GM12878 (cell line): ENCODE measurements at regions not wholly inside any gene's neighbourhood (a gene's known extent, or its start where the extent isn't known, plus 50 kb on each side); places are given as distances from the start of the nearest gene placed in this dataset.

Experiments used
- BHLHE40 ChIP-seq, 2 experiments: fragments of 450-650 bp in 1 of 2; IDR thresholded peaks; 2 replicates each; pipeline ENCODE4 v1.6.1; 2011 to 2017; ENCODE audit warnings: low read depth in 2 of 2, borderline replicate concordance in 1 of 2, improper control_type of control experiment in 1 of 2, low read length in 1 of 2, mild to moderate bottlenecking in 1 of 2
- CREB1 ChIP-seq: IDR thresholded peaks from 2 replicates; pipeline ENCODE4 v1.6.1; 2012; ENCODE audit warnings: low read depth, mild to moderate bottlenecking, inconsistent platforms
- IKZF2 ChIP-seq, 2 experiments: fragments of 450-650 bp; IDR thresholded peaks; 2 replicates each; pipeline ENCODE4 v1.6.1; 2017; ENCODE audit warnings: mild to moderate bottlenecking in 2 of 2, moderate library complexity in 2 of 2
- LARP7 ChIP-seq: fragments of 450-650 bp; IDR thresholded peaks from 2 replicates; pipeline ENCODE4 v1.6.1; 2017; ENCODE audit warnings: mild to moderate bottlenecking
- NFIC ChIP-seq: IDR thresholded peaks from 2 replicates; pipeline ENCODE4 v1.6.1; 2012; ENCODE audit warnings: low read depth, mild to moderate bottlenecking, inconsistent platforms, low read length, moderate library complexity
- NR2F1 ChIP-seq: fragments of 450-650 bp; conservative IDR thresholded peaks from 2 replicates; pipeline ENCODE4 v1.6.1; 2017; ENCODE audit warnings: mild to moderate bottlenecking
- POLR2A ChIP-seq: IDR thresholded peaks from 2 replicates; pipeline ENCODE4 v1.6.1; 2011; ENCODE audit warnings: low read depth, mild to moderate bottlenecking, low read length
- STAT3 ChIP-seq: IDR thresholded peaks from 2 replicates; pipeline ENCODE4 v1.6.1; 2011; ENCODE audit warnings: low read depth, low read length, improper control_type of control experiment
- TBL1XR1 ChIP-seq: IDR thresholded peaks from 2 replicates; pipeline ENCODE4 v1.6.1; 2012; ENCODE audit warnings: low read depth, low read length, improper control_type of control experiment
- ZBED1 ChIP-seq: IDR thresholded peaks from 2 replicates; pipeline ENCODE4 v1.6.1; 2016; ENCODE audit warnings: borderline replicate concordance
- ZNF622 ChIP-seq: fragments of 450-650 bp; IDR thresholded peaks from 2 replicates; pipeline ENCODE4 v1.6.1; 2017; ENCODE audit warnings: mild to moderate bottlenecking, inconsistent platforms
- TF ChIP-seq, protein P1 (sequence below): fragments of 450-650 bp; formaldehyde crosslinking; IDR thresholded peaks from 2 replicates; pipeline ENCODE4 v1.4.0; 2020; ENCODE audit warnings: mild to moderate bottlenecking, moderate library complexity

DNA sequence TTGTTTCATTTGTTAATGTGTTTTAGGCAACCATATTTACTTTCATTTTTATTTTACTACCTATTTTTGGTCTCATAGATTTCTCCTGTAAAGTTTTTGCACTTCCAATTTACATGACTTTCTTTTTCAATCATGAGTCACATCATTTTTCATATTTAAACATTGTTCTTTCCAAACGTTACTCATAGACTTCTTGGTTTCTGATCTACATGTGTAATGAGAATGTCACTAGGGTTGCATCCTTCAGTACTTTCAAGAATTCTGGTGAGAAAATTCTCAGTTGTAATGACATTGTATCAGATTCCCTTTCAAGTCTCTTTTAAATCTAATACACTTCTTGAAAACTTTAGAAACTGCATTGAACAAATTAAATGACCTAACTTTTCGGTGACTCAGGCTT lies 991.7 kb downstream of the EFNB2 start:
- TF ChIP-seq IKZF2 (IDR thresholded peaks at IDR 0.05) (no peak), BHLHE40 (IDR thresholded peaks at IDR 0.05; ENCODE audit: borderline replicate concordance in 1 of 2, low read depth in 2 of 2, low read length in 1 of 2) (no peak), ZNF622 (no peak), ZBED1 (no peak), STAT3 (no peak), NR2F1 (no peak), CREB1 (no peak), POLR2A (no peak), TBL1XR1 (no peak), LARP7 (no peak), NFIC (no peak)
- TF ChIP-seq, protein P1, sequence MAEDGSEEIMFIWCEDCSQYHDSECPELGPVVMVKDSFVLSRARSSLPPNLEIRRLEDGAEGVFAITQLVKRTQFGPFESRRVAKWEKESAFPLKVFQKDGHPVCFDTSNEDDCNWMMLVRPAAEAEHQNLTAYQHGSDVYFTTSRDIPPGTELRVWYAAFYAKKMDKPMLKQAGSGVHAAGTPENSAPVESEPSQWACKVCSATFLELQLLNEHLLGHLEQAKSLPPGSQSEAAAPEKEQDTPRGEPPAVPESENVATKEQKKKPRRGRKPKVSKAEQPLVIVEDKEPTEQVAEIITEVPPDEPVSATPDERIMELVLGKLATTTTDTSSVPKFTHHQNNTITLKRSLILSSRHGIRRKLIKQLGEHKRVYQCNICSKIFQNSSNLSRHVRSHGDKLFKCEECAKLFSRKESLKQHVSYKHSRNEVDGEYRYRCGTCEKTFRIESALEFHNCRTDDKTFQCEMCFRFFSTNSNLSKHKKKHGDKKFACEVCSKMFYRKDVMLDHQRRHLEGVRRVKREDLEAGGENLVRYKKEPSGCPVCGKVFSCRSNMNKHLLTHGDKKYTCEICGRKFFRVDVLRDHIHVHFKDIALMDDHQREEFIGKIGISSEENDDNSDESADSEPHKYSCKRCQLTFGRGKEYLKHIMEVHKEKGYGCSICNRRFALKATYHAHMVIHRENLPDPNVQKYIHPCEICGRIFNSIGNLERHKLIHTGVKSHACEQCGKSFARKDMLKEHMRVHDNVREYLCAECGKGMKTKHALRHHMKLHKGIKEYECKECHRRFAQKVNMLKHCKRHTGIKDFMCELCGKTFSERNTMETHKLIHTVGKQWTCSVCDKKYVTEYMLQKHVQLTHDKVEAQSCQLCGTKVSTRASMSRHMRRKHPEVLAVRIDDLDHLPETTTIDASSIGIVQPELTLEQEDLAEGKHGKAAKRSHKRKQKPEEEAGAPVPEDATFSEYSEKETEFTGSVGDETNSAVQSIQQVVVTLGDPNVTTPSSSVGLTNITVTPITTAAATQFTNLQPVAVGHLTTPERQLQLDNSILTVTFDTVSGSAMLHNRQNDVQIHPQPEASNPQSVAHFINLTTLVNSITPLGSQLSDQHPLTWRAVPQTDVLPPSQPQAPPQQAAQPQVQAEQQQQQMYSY: no peak
